ENCODE measurements at regions not wholly inside any gene's neighbourhood (a gene's known extent, or its start where the extent isn't known, plus 50 kb on each side); places are given as distances from the start of the nearest gene placed in this dataset.

GRCh38 chr15:45892182-45892581 lies 257.4 kb downstream of the SQOR start:
- Histone ChIP-seq H3K27ac (ENCODE audit: low read depth, low read length) (no peak overlapping the region), H3K9me3 (ENCODE audit: control insufficient read depth, insufficient read depth, low read depth, low read length) (no peaks in the 10 kb centered on the region), H3K36me3 (ENCODE audit: control insufficient read depth, insufficient read depth, low read length) (no peaks in the 10 kb centered on the region), H3K4me3 (ENCODE audit: low read depth, low read length) (no peak overlapping the region), H3K9ac (ENCODE audit: low read length) (no peak overlapping the region), H3K4me1 (ENCODE audit: control insufficient read depth, insufficient read depth, low read length) (no peaks in the 10 kb centered on the region), H3K27me3 (ENCODE audit: control insufficient read depth, insufficient read depth, low read length) (no peaks in the 10 kb centered on the region)

DNA sequence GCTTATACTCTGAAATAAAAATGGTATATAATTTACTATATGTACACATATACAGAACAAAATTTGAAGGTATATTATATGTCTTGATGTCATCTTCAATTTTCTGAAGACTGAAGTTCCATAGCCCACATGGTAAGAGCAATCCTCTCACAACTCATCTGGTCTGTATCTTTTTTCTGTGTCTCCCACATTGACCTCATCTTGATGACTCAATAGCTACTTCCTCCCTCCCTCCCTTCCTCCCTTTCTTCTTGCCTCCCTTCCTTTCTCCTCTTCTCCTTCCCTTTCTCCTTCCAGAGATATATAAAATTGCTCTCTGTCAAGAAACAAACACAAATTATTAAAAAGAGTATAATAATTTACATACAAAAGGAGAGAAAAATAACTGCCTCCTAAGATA lies 268.5 kb downstream of the SQOR start:
- H3K4me1 ChIP-seq (ENCODE audit: control insufficient read depth, insufficient read depth, low read length), result no peaks in the 10 kb centered on the region
- no peak overlapping the region for H3K27ac ChIP-seq (ENCODE audit: low read depth, low read length)
- H3K36me3 ChIP-seq (ENCODE audit: control insufficient read depth, insufficient read depth, low read length), result no peaks in the 10 kb centered on the region
- no peak overlapping the region for H3K4me3 ChIP-seq (ENCODE audit: low read depth, low read length)
- no peaks in the 10 kb centered on the region for H3K27me3 ChIP-seq (ENCODE audit: control insufficient read depth, insufficient read depth, low read length)
- peaks cover 4% of the 10 kb centered on the region; the same call in 1 of the 2 replicates for H3K9me3 ChIP-seq (ENCODE audit: control insufficient read depth, insufficient read depth, low read depth, low read length)
- H3K9ac ChIP-seq (ENCODE audit: low read length), result no peak overlapping the region

DNA sequence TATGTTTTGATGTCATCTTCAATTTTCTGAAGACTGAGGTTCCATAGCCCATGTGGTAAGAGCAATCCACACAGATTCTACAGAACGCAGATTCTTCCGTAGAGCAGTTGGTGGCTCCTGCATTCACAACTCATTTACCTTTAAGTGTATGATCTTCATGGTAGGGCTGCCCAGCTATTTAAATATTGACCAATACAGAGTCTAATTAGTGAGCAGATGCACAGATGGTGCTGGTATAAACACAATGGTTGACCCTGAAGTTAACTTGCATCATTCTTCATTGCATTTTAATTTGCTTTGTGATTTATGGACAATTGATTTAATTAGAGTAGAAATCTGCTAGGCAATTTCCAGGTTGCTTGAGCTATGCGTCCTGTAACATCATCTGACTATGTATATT lies 269.2 kb downstream of the SQOR start:
- no peaks in the 10 kb centered on the region for H3K27me3 ChIP-seq (ENCODE audit: control insufficient read depth, insufficient read depth, low read length)
- H3K36me3 ChIP-seq (ENCODE audit: control insufficient read depth, insufficient read depth, low read length), result no peaks in the 10 kb centered on the region
- no peak overlapping the region for H3K9ac ChIP-seq (ENCODE audit: low read length)
- H3K9me3 ChIP-seq (ENCODE audit: control insufficient read depth, insufficient read depth, low read depth, low read length), result peaks cover 4% of the 10 kb centered on the region; the same call in 1 of the 2 replicates
- H3K27ac ChIP-seq (ENCODE audit: low read depth, low read length), result no peak overlapping the region
- H3K4me3 ChIP-seq (ENCODE audit: low read depth, low read length), result no peak overlapping the region
- H3K4me1 ChIP-seq (ENCODE audit: control insufficient read depth, insufficient read depth, low read length), result no peaks in the 10 kb centered on the region

- H3K9ac ChIP-seq (ENCODE audit: low read length), result no peak overlapping the region
- H3K9me3 ChIP-seq (ENCODE audit: control insufficient read depth, insufficient read depth, low read depth, low read length), result peaks cover 4% of the 10 kb centered on the region; the same call in 1 of the 2 replicates
- H3K27ac ChIP-seq (ENCODE audit: low read depth, low read length), result no peak overlapping the region
- no peak overlapping the region for H3K4me3 ChIP-seq (ENCODE audit: low read depth, low read length)
- no peaks in the 10 kb centered on the region for H3K36me3 ChIP-seq (ENCODE audit: control insufficient read depth, insufficient read depth, low read length)
- H3K27me3 ChIP-seq (ENCODE audit: control insufficient read depth, insufficient read depth, low read length), result no peaks in the 10 kb centered on the region
- no peaks in the 10 kb centered on the region for H3K4me1 ChIP-seq (ENCODE audit: control insufficient read depth, insufficient read depth, low read length)
These were observed 271.4 kb downstream of the SQOR start for GRCh38 chr15:45906230-45906629.

DNA sequence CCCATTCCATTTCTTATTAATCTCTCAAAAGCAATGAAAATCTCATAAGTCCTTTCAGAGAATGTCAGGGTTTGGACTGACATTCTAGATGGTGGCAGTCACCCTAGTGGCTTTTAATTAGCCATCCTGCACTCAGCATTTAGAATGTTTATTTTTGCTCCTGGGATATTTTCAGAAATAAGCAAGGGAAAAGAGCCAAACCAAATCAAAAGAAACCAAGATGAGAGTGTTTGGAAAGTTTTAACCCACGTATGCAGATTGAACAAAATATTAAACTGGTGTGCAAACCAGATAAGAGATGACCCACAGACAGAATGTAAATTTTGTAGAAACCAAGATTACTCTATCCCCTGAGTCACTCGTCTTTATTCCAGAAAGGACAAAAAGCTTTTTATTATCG lies 275.8 kb downstream of the SQOR start:
- Histone ChIP-seq H3K27me3 (ENCODE audit: control insufficient read depth, insufficient read depth, low read length) (no peaks in the 10 kb centered on the region), H3K4me1 (ENCODE audit: control insufficient read depth, insufficient read depth, low read length) (no peaks in the 10 kb centered on the region), H3K36me3 (ENCODE audit: control insufficient read depth, insufficient read depth, low read length) (no peaks in the 10 kb centered on the region), H3K4me3 (ENCODE audit: low read depth, low read length) (no peak overlapping the region), H3K9me3 (ENCODE audit: control insufficient read depth, insufficient read depth, low read depth, low read length) (peaks cover 4% of the 10 kb centered on the region; the same call in 1 of the 2 replicates), H3K27ac (ENCODE audit: low read depth, low read length) (no peak overlapping the region), H3K9ac (ENCODE audit: low read length) (no peak overlapping the region)

DNA sequence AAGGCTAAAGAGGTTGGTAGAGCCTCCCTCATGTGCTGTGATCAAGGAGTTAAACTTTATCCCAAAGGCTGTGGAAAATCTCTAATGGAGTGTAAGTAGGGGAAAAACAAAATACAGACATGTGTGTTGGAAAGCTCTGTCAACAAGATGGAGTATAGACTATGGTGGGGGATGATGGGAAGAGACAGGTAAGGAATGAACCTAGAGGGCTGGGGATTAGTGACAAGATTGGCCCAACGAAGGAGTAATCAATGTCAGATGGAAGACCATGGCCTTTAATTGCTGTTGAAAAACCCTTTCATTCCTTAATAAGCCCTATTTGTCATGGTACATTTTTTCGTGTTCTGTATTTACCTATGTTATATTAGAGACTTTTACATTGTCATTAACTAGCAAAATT lies 278.6 kb downstream of the SQOR start:
- Histone ChIP-seq H3K4me3 (ENCODE audit: low read depth, low read length) (no peak overlapping the region), H3K9ac (ENCODE audit: low read length) (no peak overlapping the region), H3K27ac (ENCODE audit: low read depth, low read length) (no peak overlapping the region), H3K27me3 (ENCODE audit: control insufficient read depth, insufficient read depth, low read length) (no peaks in the 10 kb centered on the region), H3K9me3 (ENCODE audit: control insufficient read depth, insufficient read depth, low read depth, low read length) (no peaks in the 10 kb centered on the region), H3K36me3 (ENCODE audit: control insufficient read depth, insufficient read depth, low read length) (no peaks in the 10 kb centered on the region), H3K4me1 (ENCODE audit: control insufficient read depth, insufficient read depth, low read length) (no peaks in the 10 kb centered on the region)

DNA sequence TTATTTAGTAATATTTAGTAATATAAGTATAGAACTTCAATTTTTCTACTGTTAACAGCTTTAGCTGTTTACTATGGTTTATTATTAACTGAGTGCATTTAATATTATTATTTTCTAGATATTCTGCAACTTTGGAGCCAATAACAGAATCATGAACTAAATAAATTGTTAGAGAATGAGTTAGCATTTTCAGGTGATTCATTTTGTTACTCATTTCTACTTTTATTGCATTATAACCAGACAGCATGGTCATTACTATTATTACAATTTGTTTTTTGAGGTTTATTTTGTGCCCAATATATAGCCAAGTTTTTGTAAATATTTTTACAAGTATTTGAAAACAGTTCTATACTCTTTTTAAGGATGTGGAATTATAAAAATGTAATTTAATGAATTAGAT lies 279.6 kb downstream of the SQOR start:
- no peak overlapping the region for H3K9ac ChIP-seq (ENCODE audit: low read length)
- no peaks in the 10 kb centered on the region; the same call in 1 of the 2 replicates for H3K9me3 ChIP-seq (ENCODE audit: control insufficient read depth, insufficient read depth, low read depth, low read length)
- H3K27ac ChIP-seq (ENCODE audit: low read depth, low read length), result no peak overlapping the region
- no peaks in the 10 kb centered on the region for H3K36me3 ChIP-seq (ENCODE audit: control insufficient read depth, insufficient read depth, low read length)
- H3K27me3 ChIP-seq (ENCODE audit: control insufficient read depth, insufficient read depth, low read length), result no peaks in the 10 kb centered on the region
- no peaks in the 10 kb centered on the region for H3K4me1 ChIP-seq (ENCODE audit: control insufficient read depth, insufficient read depth, low read length)
- no peak overlapping the region for H3K4me3 ChIP-seq (ENCODE audit: low read depth, low read length)

DNA sequence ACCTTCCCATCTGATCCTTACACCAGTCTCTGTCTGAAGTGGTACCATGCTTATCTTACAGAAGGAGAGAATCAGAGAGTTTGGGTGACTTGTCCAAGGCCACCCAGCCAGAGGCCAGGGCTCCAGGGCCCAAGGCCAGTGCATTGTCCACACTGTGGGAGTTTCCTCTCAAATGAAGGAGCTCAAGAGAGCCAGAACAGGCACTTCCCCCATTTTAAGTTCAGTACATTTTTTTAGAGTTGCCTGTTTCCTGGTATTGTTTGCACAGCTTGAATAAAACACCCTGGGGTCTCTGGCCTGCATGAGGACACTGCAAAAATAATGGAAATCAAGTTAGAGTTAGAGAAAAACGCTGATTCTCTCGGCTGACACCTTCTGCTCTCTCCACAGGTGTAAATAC lies 284.0 kb downstream of the SQOR start:
- no peak overlapping the region for H3K9ac ChIP-seq (ENCODE audit: low read length)
- H3K4me3 ChIP-seq (ENCODE audit: low read depth, low read length), result no peak overlapping the region
- H3K36me3 ChIP-seq (ENCODE audit: control insufficient read depth, insufficient read depth, low read length), result no peaks in the 10 kb centered on the region
- H3K9me3 ChIP-seq (ENCODE audit: control insufficient read depth, insufficient read depth, low read depth, low read length), result no peaks in the 10 kb centered on the region; the same call in 1 of the 2 replicates
- H3K27ac ChIP-seq (ENCODE audit: low read depth, low read length), result no peak overlapping the region
- peaks cover 8% of the 10 kb centered on the region; the same call in 1 of the 2 replicates for H3K4me1 ChIP-seq (ENCODE audit: control insufficient read depth, insufficient read depth, low read length)
- H3K27me3 ChIP-seq (ENCODE audit: control insufficient read depth, insufficient read depth, low read length), result no peaks in the 10 kb centered on the region

DNA sequence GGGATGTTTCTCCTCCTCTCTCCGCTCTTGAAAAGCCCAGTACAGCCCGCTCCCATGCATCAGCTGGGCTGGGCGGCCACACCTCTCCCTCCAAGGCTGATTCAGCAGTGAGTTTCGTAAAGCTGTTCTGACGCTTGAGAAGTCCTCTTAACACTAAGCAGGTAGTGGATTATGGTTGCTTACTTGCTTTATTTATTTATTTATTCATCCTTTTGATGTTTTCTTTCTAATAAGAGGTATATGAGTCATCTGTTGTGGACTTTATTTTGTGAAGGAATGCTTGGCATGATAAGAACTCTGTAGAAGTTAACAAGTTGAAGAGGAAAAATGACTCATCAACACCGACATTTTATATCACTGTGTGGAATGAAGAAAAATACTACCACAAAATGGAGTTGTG lies 285.0 kb downstream of the SQOR start:
- H3K4me1 ChIP-seq (ENCODE audit: control insufficient read depth, insufficient read depth, low read length), result peaks cover 8% of the 10 kb centered on the region; the same call in 1 of the 2 replicates
- no peak overlapping the region for H3K9ac ChIP-seq (ENCODE audit: low read length)
- H3K9me3 ChIP-seq (ENCODE audit: control insufficient read depth, insufficient read depth, low read depth, low read length), result no peaks in the 10 kb centered on the region; the same call in 1 of the 2 replicates
- H3K36me3 ChIP-seq (ENCODE audit: control insufficient read depth, insufficient read depth, low read length), result no peaks in the 10 kb centered on the region
- no peaks in the 10 kb centered on the region for H3K27me3 ChIP-seq (ENCODE audit: control insufficient read depth, insufficient read depth, low read length)
- H3K27ac ChIP-seq (ENCODE audit: low read depth, low read length), result no peak overlapping the region
- H3K4me3 ChIP-seq (ENCODE audit: low read depth, low read length), result no peak overlapping the region

- H3K9ac ChIP-seq (ENCODE audit: low read length), result no peak overlapping the region
- peaks cover 8% of the 10 kb centered on the region; the same call in 1 of the 2 replicates for H3K4me1 ChIP-seq (ENCODE audit: control insufficient read depth, insufficient read depth, low read length)
- H3K4me3 ChIP-seq (ENCODE audit: low read depth, low read length), result no peak overlapping the region
- no peaks in the 10 kb centered on the region for H3K27me3 ChIP-seq (ENCODE audit: control insufficient read depth, insufficient read depth, low read length)
- H3K36me3 ChIP-seq (ENCODE audit: control insufficient read depth, insufficient read depth, low read length), result no peaks in the 10 kb centered on the region
- H3K9me3 ChIP-seq (ENCODE audit: control insufficient read depth, insufficient read depth, low read depth, low read length), result no peaks in the 10 kb centered on the region; the same call in 1 of the 2 replicates
- H3K27ac ChIP-seq (ENCODE audit: low read depth, low read length), result no peak overlapping the region
These were observed 286.5 kb downstream of the SQOR start for GRCh38 chr15:45921376-45921775.

GRCh38 chr15:45921978-45922377 lies 287.1 kb downstream of the SQOR start:
- H3K27me3 ChIP-seq (ENCODE audit: control insufficient read depth, insufficient read depth, low read length), result no peaks in the 10 kb centered on the region
- no peak overlapping the region for H3K9ac ChIP-seq (ENCODE audit: low read length)
- H3K9me3 ChIP-seq (ENCODE audit: control insufficient read depth, insufficient read depth, low read depth, low read length), result no peaks in the 10 kb centered on the region; the same call in 1 of the 2 replicates
- peaks cover 8% of the 10 kb centered on the region; the same call in 1 of the 2 replicates for H3K4me1 ChIP-seq (ENCODE audit: control insufficient read depth, insufficient read depth, low read length)
- H3K4me3 ChIP-seq (ENCODE audit: low read depth, low read length), result no peak overlapping the region
- no peak overlapping the region for H3K27ac ChIP-seq (ENCODE audit: low read depth, low read length)
- H3K36me3 ChIP-seq (ENCODE audit: control insufficient read depth, insufficient read depth, low read length), result no peaks in the 10 kb centered on the region

DNA sequence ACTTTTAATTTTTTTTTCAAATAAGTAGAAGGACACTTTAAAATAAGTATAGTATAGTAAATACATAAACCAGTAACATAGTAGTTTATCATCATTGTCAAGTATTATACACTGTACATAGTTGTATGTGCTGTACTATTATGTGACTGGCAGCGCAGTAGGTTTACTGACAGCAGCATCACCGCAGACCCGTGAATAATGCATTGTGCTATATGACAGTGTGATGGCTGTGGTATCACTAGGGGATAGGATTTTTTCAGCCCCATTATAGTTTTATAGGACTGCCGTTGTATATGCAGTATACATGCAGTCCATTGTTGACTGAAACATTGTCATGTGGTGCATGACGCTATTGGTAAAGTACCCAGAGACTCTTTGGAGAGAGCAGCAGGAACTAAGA lies 306.5 kb downstream of the SQOR start:
- no peaks in the 10 kb centered on the region for H3K4me1 ChIP-seq (ENCODE audit: control insufficient read depth, insufficient read depth, low read length)

More for the DNA sequence above, 306.5 kb downstream of the SQOR start:
- no peaks in the 10 kb centered on the region for H3K27me3 ChIP-seq (ENCODE audit: control insufficient read depth, insufficient read depth, low read length)
- no peak overlapping the region for H3K9ac ChIP-seq (ENCODE audit: low read length)
- H3K27ac ChIP-seq (ENCODE audit: low read depth, low read length), result no peak overlapping the region
- H3K4me3 ChIP-seq (ENCODE audit: low read depth, low read length), result no peak overlapping the region
- H3K36me3 ChIP-seq (ENCODE audit: control insufficient read depth, insufficient read depth, low read length), result no peaks in the 10 kb centered on the region
- H3K9me3 ChIP-seq (ENCODE audit: control insufficient read depth, insufficient read depth, low read depth, low read length), result no peaks in the 10 kb centered on the region

All from HUES6 (cell line).